SK-N-SH (cell line): ENCODE measurements at regions not wholly inside any gene's neighbourhood (a gene's known extent, or its start where the extent isn't known, plus 50 kb on each side); places are given as distances from the start of the nearest gene placed in this dataset.
"Not testable (repeated sequence)": the region's sequence is repeated elsewhere in the genome, so short reads cannot be mapped to it uniquely, and the experiment has no call there.

ENCODE experiments used
- CTCF ChIA-PET: fragments of 300-600, 350-600 bp; formaldehyde crosslinking; extraction: SDS; loops from one replicate; lab custom pipeline; 2021; lab: Yijun Ruan, JAX
- POLR2A ChIA-PET: fragments of 350-600 bp; sonication (Branson Sonifier 250); formaldehyde crosslinking; extraction: SDS; loops from one replicate; lab custom pipeline; 2020; ENCODE audit warnings: antibody characterized with exemption, inconsistent platforms; lab: Yijun Ruan, JAX
- DNase-seq: peaks from one replicate; pipeline ENCODE4 v3.0.0; 2012
- H2AFZ ChIP-seq: fragments of 200-600 bp; sonication (generic); 2 replicates; pipeline ENCODE4 v1.8.1; 2016; ENCODE audit warnings: antibody characterized with exemption, mild to moderate bottlenecking, low read depth
- H3F3A ChIP-seq: fragments of 200-600 bp; sonication (generic); replicated peaks from 2 replicates; pipeline ENCODE3; 2016; ENCODE audit warnings: antibody characterized with exemption, mild to moderate bottlenecking; ENCODE audit not compliant: insufficient read depth
- H3K27ac ChIP-seq, 2 experiments: fragments of 200-500 bp in 1 of 2; fragments of 200-600 bp in 1 of 2; sonication (Bioruptor generic) in 1 of 2; sonication (generic), shearing (Covaris generic) in 1 of 2; 2 replicates each; pipeline versions ENCODE4 v1.5.1 to v1.6.1; 2014 to 2016; ENCODE audit warnings: low read depth in 2 of 2, inconsistent platforms in 1 of 2, low read length in 1 of 2, mild to moderate bottlenecking in 1 of 2, mixed read lengths in 1 of 2
- H3K27me3 ChIP-seq: fragments of 200-600 bp; sonication (generic), shearing (Covaris generic); 2 replicates; pipeline ENCODE4 v1.6.1; 2016; ENCODE audit warnings: mixed run types; ENCODE audit not compliant: insufficient read depth
- H3K36me3 ChIP-seq, 2 experiments: fragments of 200-500 bp in 1 of 2; fragments of 200-600 bp in 1 of 2; sonication (Bioruptor generic) in 1 of 2; sonication (generic) in 1 of 2; replicated peaks in 1 of 2; 2 replicates each; pipeline versions ENCODE3 to v1.5.1; 2014 to 2016; ENCODE audit warnings: low read length in 1 of 2, mild to moderate bottlenecking in 1 of 2; ENCODE audit not compliant: insufficient read depth in 2 of 2, control insufficient read depth in 1 of 2
- H3K4me1 ChIP-seq, 2 experiments: fragments of 200-500 bp in 1 of 2; fragments of 200-600 bp in 1 of 2; sonication (Bioruptor generic) in 1 of 2; sonication (generic), shearing (Covaris generic) in 1 of 2; 2 replicates each; pipeline versions ENCODE4 v1.5.1 to v1.6.1; 2014 to 2016; ENCODE audit warnings: low read depth in 1 of 2, low read length in 1 of 2, mixed run types in 1 of 2; ENCODE audit not compliant: insufficient read depth in 2 of 2, control insufficient read depth in 1 of 2
- H3K4me2 ChIP-seq: fragments of 200-600 bp; sonication (generic), shearing (Covaris generic); 2 replicates; pipeline ENCODE4 v1.6.1; 2017; ENCODE audit warnings: mixed run types
- H3K4me3 ChIP-seq, 2 experiments: fragments of 200-500 bp in 1 of 2; fragments of 200-600 bp in 1 of 2; sonication (Bioruptor generic) in 1 of 2; sonication (generic), shearing (Covaris generic) in 1 of 2; 2 replicates each; pipeline versions ENCODE4 v1.5.1 to v1.8.1; 2014 to 2016; ENCODE audit warnings: low read depth in 2 of 2, inconsistent platforms in 1 of 2, low read length in 1 of 2, mild to moderate bottlenecking in 1 of 2, mixed read lengths in 1 of 2, moderate library complexity in 1 of 2
- H3K79me2 ChIP-seq: fragments of 200-600 bp; sonication (generic); 2 replicates; pipeline ENCODE4 v1.8.1; 2017; ENCODE audit warnings: mild to moderate bottlenecking; ENCODE audit not compliant: insufficient read depth
- H3K9ac ChIP-seq: fragments of 200-600 bp; sonication (generic); 2 replicates; pipeline ENCODE4 v1.6.1; 2017; ENCODE audit warnings: mixed run types
- H3K9me2 ChIP-seq: fragments of 200-600 bp; sonication (generic); 2 replicates; pipeline ENCODE4 v1.6.1; 2017; ENCODE audit warnings: mixed run types
- H3K9me3 ChIP-seq: fragments of 200-600 bp; sonication (generic); 2 replicates; pipeline ENCODE4 v1.6.1; 2017; ENCODE audit warnings: mixed run types, mild to moderate bottlenecking, moderate library complexity
- H4K20me1 ChIP-seq: fragments of 200-600 bp; sonication (generic); 2 replicates; pipeline ENCODE4 v1.6.1; 2017; ENCODE audit warnings: mild to moderate bottlenecking, mixed run types; ENCODE audit not compliant: insufficient read depth
- CHD2 ChIP-seq: fragments of 150-350 bp; IDR thresholded peaks from 2 replicates; pipeline ENCODE4 v1.6.1; 2018; ENCODE audit warnings: low read length; ENCODE audit not compliant: partially characterized antibody
- ELF1 ChIP-seq: IDR thresholded peaks from 2 replicates; pipeline ENCODE4 v1.4.0; 2012
- FOXJ3 ChIP-seq: sonication (generic); formaldehyde crosslinking; IDR thresholded peaks from 2 replicates; pipeline ENCODE4 v1.5.1; 2020; ENCODE audit warnings: mild to moderate bottlenecking, missing genetic modification reagents
- FOXM1 ChIP-seq: IDR thresholded peaks from 2 replicates; pipeline ENCODE4 v1.4.0; 2012; ENCODE audit warnings: low read depth, mild to moderate bottlenecking
- GATA2 ChIP-seq: sonication (generic); formaldehyde crosslinking; IDR thresholded peaks from 2 replicates; pipeline ENCODE4 v1.5.0; 2020; ENCODE audit warnings: mild to moderate bottlenecking, missing genetic modification reagents
- JUND ChIP-seq: IDR thresholded peaks from 2 replicates; pipeline ENCODE4 v1.4.0; 2012
- NFIC ChIP-seq: IDR thresholded peaks from 2 replicates; pipeline ENCODE4 v1.4.0; 2012; ENCODE audit warnings: borderline replicate concordance
- RAD21 ChIP-seq: IDR thresholded peaks from 2 replicates; pipeline ENCODE4 v1.6.1; 2012; ENCODE audit warnings: mild to moderate bottlenecking, low read length
- REST ChIP-seq: IDR thresholded peaks from 2 replicates; pipeline ENCODE4 v1.6.1; 2012; ENCODE audit warnings: mild to moderate bottlenecking, low read depth, low read length, moderate library complexity
- RFX5 ChIP-seq: IDR thresholded peaks from 2 replicates; pipeline ENCODE4 v1.6.1; 2012; ENCODE audit warnings: mild to moderate bottlenecking, improper control_type of control experiment, low read length
- SMC3 ChIP-seq: IDR thresholded peaks from 2 replicates; pipeline ENCODE4 v1.6.1; 2012; ENCODE audit warnings: low read depth, low read length, improper control_type of control experiment
- TCF12 ChIP-seq: IDR thresholded peaks from 2 replicates; pipeline ENCODE4 v1.4.0; 2012
- TEAD4 ChIP-seq: IDR thresholded peaks from 2 replicates; pipeline ENCODE4 v1.4.0; 2012; ENCODE audit warnings: mild to moderate bottlenecking, borderline replicate concordance; ENCODE audit not compliant: insufficient read depth
- ZBTB33 ChIP-seq: IDR thresholded peaks from 2 replicates; pipeline ENCODE4 v1.4.0; 2012; ENCODE audit warnings: low read depth, borderline replicate concordance
- WGBS: methylation state at CpG from one replicate; pipeline ENCODE4 v1.1.6; 2017; ENCODE audit warnings: low lambda C conversion rate; 5-methylcytosine and 5-hydroxymethylcytosine counted together
- TF ChIP-seq, protein P1 (sequence below): fragments of 150-350 bp; IDR thresholded peaks from 2 replicates; pipeline ENCODE4 v1.6.1; 2016; ENCODE audit warnings: mild to moderate bottlenecking, low read depth, low read length

- CTCF ChIA-PET: not testable (repeated sequence)
Observed at GRCh38 chr16:29147710-29148109, 162.9 kb downstream of the LAT start.

DNA sequence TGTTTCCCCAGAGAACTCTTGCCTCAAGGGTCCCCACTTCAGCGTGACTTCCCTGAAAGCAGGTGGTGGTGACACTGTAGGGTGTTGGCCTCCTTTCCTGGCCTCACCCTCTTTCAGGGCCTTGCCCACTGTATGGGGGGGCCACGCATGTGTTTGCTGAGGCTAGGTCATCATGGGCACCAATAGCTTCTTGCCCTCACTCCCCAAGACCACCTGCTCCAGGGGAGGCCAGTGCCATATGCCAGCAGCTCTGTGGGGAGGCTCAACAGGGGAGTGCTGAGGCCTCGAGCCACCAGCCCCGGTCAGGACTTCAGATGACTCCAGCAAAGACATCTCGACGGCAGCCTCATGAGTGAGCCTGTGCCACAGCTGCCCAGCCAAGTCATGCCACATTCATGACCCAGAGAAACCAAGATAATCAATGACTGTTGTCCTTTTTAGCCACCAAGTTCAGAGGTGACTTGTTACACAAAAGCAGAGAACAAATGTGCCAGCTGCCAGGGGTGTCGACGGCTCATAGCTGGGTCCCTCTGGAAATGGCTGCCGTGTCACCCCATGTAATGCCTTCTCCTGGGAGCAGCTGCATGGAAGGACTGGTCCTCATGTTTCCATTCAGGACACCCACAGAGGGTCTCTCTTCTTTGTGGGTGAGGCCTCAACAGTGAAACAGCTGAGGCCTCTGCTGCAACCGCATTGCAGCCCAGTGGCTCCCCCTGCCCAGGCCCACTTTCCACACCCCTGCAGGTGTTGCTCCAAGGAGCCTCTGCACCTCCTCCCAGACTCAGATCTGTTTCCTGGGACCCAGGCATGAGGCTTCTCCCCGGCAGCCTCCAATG is 162.2 kb downstream of the LAT start:
- H3K9ac ChIP-seq, DNase-seq, H3K9me3 ChIP-seq, H2AFZ ChIP-seq, POLR2A ChIA-PET, H3K27me3 ChIP-seq, H3F3A ChIP-seq, H3K79me2 ChIP-seq, H3K9me2 ChIP-seq, H3K4me3 ChIP-seq, H3K4me2 ChIP-seq, H3K4me1 ChIP-seq, CTCF ChIA-PET, H3K36me3 ChIP-seq, H3K27ac ChIP-seq, H4K20me1 ChIP-seq: not testable (repeated sequence)
- 90% methylated on average over 7 of the region's 11 CpGs for WGBS

More at GRCh38 chr16:29147710-29148109, 162.9 kb downstream of the LAT start:
- H2AFZ ChIP-seq, H3K36me3 ChIP-seq, H3K9me3 ChIP-seq, DNase-seq, H3K27me3 ChIP-seq, H3K27ac ChIP-seq, H3F3A ChIP-seq, H3K4me2 ChIP-seq, H4K20me1 ChIP-seq, H3K9ac ChIP-seq, H3K9me2 ChIP-seq, POLR2A ChIA-PET, H3K4me3 ChIP-seq, H3K79me2 ChIP-seq: not testable (repeated sequence)
- 72% methylated on average over 9 of the region's 10 CpGs for WGBS
- H3K4me1 ChIP-seq: peaks cover 0 to 11% of the 10 kb centered on the region in 2 experiments; a peak in 1 of 4 replicates

- 73% methylated on average over 13 of the region's 15 CpGs for WGBS
- no peaks in the 10 kb centered on the region for H4K20me1 ChIP-seq
- no peak overlapping the region for H2AFZ ChIP-seq
- peaks cover 0 to 4% of the 10 kb centered on the region in 2 experiments; a peak in 1 of 4 replicates for H3K4me1 ChIP-seq
- no peaks in the 10 kb centered on the region for H3K36me3 ChIP-seq
- H3K27me3 ChIP-seq: no peaks in the 10 kb centered on the region
- no peak overlapping the region for H3K9ac ChIP-seq
- no peak overlapping the region for H3K4me2 ChIP-seq
- no peak overlapping the region for H3K4me3 ChIP-seq
- ChIA-PET CTCF (no interaction called here), POLR2A (no interaction called here)
- H3K79me2 ChIP-seq: no peaks in the 10 kb centered on the region
- no peak overlapping the region for H3K27ac ChIP-seq
- no peaks in the 10 kb centered on the region for H3K9me3 ChIP-seq
- DNase-seq: no peak
- no peaks in the 10 kb centered on the region for H3K9me2 ChIP-seq
- no peaks in the 10 kb centered on the region for H3F3A ChIP-seq
- no peak for TF ChIP-seq ZBTB33
- no peak for TF ChIP-seq FOXM1
- TF ChIP-seq, protein P1, sequence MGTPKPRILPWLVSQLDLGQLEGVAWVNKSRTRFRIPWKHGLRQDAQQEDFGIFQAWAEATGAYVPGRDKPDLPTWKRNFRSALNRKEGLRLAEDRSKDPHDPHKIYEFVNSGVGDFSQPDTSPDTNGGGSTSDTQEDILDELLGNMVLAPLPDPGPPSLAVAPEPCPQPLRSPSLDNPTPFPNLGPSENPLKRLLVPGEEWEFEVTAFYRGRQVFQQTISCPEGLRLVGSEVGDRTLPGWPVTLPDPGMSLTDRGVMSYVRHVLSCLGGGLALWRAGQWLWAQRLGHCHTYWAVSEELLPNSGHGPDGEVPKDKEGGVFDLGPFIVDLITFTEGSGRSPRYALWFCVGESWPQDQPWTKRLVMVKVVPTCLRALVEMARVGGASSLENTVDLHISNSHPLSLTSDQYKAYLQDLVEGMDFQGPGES: no peak
- no peak for TF ChIP-seq NFIC
- TF ChIP-seq GATA2 (CRISPR knock-in tag): no peak
- TF ChIP-seq TCF12: no peak
- TF ChIP-seq SMC3: no peak
- no peak for TF ChIP-seq REST
- TF ChIP-seq ELF1: no peak
- no peak for TF ChIP-seq JUND
- TF ChIP-seq CHD2: no peak
- TF ChIP-seq RAD21: no peak
- no peak for TF ChIP-seq RFX5
- no peak for TF ChIP-seq FOXJ3 (CRISPR knock-in tag)
- TF ChIP-seq TEAD4: no peak
Observed at GRCh38 chr16:29146266-29146665, 161.4 kb downstream of the LAT start.
